ENCODE measurements at regions not wholly inside any gene's neighbourhood (a gene's known extent, or its start where the extent isn't known, plus 50 kb on each side); places are given as distances from the start of the nearest gene placed in this dataset.
"Not testable (repeated sequence)": the region's sequence is repeated elsewhere in the genome, so short reads cannot be mapped to it uniquely, and the experiment has no call there.

DNA sequence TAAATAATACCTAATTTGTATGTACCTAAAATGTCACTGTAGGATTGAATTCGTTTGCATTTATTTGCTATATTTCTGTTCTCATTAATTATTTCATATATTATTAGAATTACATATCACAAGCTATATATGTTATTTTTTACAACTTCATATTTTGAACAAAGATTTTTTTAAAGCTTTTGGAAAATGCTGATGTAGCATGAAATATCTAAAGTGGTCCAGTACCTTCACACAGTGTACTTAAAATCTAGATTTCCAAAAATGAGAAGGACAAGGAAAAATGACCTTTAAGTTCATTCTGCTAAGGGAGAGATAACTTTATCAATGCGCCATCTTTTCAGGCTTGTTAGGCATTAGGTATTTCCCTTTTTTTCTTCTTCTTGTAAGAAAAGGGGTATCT lies 71.8 kb downstream of the LARP7 start:
- no peak for DNase-seq

- DNase-seq = no peak
These were observed 78.3 kb downstream of the LARP7 start for GRCh38 chr4:112714922-112715901.

- no peak for DNase-seq
These were observed 80.9 kb downstream of the LARP7 start for GRCh38 chr4:112717856-112718255.

- no peak for DNase-seq
These were observed 84.7 kb downstream of the LARP7 start for GRCh38 chr4:112721627-112722026.

GRCh38 chr4:112726041-112726440 lies 89.1 kb downstream of the LARP7 start:
- no peak for DNase-seq

DNA sequence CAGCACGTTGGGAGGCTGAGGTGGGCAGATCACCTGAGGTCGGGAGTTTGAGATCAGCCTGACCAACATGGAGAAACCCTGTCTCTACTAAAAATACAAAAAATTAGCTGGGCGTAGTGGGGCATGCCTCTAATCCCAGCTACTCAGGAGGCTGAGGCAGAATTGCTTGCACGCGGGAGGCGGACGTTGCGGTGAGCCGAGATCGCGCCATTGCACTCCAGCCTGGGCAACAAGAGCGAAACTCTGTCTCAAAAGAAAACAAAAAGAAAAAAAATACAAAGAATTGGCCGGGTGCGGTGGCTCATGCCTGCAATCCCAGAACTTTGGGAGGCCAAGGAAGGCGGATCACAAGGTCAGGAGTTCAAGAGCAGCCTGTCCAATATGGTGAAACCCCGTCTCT lies 90.8 kb downstream of the LARP7 start:
- DNase-seq = not testable (repeated sequence)

- no peak for DNase-seq
These were observed 94.8 kb downstream of the LARP7 start for GRCh38 chr4:112731715-112732114.

DNA sequence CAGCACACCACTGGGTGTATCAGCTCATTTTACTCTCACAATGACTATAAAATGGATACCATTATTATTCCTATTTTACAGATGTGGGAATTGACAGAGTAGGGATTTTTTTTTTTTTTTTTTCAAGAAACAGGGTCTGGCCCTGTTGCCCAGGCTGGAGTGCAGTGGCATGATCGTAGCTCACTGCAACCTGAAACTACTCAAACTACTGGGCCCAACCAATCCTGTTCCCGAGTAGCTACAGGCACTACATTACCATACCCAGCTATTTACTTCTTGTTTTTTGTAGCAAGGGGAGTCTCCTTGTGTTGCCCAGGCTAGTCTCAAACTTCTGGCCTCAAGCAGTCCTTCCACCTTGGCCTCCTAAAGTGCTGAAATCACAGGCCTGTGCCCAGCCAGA lies 95.2 kb downstream of the LARP7 start:
- DNase-seq = no peak

DNA sequence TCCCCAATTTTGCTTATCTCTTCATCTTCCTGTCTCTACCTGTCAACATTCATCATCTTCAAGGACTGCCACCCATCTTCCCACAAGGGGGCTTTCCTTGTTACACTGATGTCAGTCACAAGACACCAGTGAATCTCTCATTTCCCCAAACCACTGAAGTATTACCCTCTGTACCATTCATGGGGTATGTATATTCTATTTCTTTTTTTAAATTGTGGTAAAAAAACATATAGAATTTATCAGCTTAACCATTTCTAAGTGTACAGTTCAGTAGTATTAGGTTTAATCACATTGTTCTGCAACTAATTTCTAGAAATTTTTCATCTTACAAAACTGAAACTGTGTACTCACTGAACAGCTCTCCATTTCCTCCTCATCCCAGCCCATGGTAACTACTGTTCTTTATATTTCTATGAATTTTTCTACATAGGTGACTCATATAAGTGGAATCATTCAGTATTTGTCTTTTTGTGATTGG lies 98.6 kb downstream of the LARP7 start:
- DNase-seq = no peak

DNA sequence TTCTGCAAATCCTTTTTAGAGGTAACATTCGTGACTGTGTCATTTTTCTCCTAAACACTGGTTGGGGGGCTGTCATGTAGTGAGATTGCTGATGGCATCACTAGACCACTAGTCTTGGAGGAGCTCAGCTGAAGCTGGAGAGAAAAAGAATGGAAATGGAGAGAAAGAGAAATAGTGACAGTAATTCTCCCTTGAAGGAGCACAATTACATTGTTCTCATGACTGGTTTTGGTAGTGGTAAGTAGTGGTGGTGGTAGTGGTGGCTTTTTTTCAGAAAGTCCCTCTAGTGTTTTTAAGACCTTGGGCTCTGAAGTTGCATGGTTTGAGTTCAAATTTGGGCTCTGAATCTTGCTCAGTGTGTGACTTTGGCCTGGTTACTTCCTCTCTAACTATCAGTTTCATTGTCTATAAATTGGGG lies 99.8 kb downstream of the LARP7 start:
- DNase-seq = no peak

GRCh38 chr4:112739442-112739841 lies 102.5 kb downstream of the LARP7 start:
- DNase-seq = no peak

- no peak for DNase-seq
These were observed 110.1 kb downstream of the LARP7 start for GRCh38 chr4:112747036-112747435.

DNA sequence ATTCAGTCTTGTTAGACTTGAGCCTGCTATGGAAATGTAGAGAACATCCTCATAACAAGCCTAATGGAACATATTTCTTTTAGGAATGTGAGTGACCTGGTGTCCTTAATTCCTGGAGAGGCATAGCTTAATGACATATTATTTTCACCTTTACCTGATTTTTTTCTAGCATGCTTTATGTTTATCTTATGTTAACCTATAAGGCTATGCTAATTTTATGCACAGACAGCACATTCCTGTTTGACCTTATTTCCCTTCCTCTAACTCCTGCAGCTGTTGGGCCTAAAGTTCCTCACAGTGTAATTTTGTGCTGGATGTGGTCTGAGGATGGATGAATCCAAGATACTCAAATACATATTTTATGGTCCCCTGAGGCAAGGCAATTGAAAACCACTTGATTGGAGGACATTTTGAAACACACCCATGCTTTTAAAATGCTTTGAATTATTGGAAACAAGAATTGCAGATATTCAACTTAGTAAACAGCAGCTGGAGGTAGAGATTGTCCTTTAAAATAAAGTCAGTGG lies 111.5 kb downstream of the LARP7 start:
- no peak for DNase-seq

DNA sequence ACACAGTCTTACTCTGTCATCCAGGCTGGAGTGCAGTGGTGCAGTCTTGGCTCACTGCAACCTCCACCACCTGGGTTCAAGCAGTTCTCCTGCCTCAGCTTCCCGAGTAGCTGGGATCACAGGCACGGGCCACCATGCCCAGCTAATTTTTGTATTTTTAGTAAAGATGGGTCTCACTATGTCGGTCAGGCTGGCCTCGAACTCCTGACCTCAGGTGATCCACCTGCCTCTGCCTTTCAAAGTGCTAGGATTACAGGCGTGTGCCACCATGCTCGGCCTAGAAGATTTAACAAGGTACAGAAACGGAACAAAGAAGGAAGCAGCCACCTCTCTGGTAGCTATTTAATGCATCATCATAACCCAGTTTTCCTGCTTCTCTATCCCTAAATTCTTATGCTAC lies 113.8 kb downstream of the LARP7 start:
- DNase-seq = not testable (repeated sequence)

- DNase-seq = no peak
These were observed 114.5 kb downstream of the LARP7 start for GRCh38 chr4:112751447-112751846.

GRCh38 chr4:112752061-112752460 lies 115.1 kb downstream of the LARP7 start:
- DNase-seq = no peak

DNA sequence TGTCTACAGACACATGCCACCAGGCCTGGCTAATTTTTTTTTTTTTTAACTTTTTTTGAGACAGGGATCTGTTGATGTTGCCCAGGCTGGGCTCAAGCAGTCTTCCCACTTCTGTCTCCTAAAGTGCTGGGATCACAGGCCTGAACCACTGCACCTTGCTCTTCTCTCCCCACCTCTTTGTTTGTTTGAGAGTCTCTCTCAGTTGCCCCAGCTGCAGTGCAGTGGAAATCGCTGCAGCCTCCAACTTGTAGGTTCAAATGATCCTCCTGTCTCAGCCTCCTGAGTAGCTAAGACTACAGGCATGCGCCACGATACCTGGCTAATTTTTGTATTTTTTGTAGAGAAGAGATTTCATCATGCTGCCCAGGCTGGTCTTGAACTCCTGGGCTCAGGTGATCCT lies 115.6 kb downstream of the LARP7 start:
- no peak for DNase-seq

DNA sequence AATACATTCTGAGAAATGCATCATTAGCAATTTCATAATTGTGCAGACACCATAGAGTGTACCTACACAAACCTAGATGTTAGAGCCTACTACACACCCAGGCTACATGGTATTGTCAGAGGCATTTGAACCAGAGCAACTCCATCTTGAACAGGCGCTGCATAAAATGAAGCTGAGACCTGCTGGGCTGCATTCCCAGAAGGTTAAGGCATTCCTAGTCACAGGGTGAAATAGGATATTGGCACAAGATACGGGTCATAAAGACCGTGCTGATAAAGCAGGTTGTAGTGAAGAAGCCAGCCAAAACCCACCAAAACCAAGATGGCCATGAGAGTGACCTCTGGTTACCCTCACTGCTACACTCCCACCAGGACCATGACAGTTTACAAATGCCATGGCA lies 116.4 kb downstream of the LARP7 start:
- peak; percentile 7 for DNase-seq

- DNase-seq = no peak
These were observed 122.4 kb downstream of the LARP7 start for GRCh38 chr4:112759313-112759712.

DNA sequence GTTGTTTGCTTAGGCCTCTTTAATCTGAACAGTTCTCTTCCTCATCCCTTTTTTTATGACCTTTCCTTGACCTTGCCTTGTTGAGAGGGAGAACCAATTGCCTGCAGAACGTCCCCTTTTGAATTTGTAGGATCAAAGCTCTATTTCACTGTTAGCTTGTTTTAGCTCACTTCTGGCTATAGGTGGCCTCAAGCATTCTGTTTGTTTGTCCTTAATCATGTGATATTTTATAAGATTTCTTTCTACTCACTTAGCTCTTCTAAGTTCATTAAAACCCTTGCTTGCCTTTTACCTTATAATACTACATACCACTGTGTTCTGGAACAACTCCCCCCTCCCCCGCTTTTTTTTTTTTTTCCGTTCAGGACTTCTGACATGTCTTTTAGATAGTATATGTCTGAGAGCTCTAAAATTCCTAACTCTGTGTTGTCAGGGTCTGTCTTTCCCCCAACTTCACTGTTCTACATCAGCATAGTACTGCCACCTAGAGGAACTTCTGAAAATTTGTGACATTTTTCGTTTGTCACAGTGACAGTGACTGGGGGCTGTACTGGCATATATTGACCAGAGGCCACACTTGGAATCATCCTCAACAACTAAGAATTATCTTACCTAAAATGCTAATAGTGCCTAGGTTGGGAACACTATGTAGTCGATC lies 128.5 kb downstream of the LARP7 start:
- DNase-seq = peak; percentile 28

DNA sequence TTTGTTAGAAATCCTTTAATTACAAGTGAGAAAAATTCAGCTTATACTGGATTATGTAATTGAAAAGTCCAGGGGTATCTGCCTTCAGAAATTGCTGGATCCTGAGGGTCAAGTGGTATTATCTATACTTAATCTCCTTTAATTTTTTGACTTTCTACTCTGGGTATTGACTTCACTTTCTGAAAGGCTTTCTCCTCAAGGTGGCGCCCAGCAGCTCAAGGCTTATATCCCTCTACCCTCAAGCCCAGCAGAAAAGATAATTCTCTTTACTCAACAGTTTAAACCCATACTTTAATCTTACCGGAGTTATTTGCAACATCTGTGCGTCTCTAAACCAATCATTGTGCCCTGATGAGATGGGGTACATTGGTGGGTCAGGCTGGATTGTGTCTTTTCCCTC lies 129.5 kb downstream of the LARP7 start:
- DNase-seq = no peak

DNA sequence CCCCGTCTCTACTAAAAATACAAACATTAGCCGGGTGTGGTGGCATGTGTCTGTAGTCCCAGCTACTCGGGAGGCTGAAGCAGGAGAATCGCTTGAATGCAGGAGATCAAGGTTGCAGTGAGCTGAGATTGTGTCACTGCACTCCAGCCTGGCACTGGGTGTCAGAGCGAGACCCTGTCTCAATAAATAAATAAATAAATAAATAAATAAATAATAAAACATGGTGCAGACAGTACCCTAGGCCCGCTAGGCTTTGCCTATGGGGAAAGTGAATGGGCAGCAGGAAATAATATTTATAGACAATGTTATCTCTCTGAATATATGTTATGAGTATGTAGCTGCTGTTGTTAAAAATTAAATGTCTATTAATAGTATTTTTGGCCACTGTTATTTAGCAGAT lies 130.4 kb downstream of the LARP7 start:
- DNase-seq = no peak

DNA sequence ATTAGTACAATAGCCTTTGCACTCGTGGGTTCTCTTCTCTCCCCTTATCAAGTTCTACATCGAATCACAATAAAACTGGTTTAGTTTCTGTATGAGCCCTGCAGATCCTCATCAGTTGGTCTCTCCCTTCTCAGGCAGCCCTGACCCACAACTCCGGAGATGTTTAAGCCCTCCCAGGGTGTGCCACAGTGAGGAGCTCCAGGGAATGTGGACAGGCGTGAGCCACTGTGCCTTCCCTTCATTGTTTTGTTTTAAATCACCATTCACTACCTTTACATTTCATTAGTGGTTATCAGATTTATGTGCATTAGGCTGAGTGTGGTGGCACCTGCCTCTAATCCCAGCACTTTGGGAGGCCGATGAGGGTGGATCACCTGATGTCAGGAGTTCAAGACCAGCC lies 133.2 kb downstream of the LARP7 start:
- DNase-seq = no peak

Data from left kidney (tissue), 1 donor.